SU-DHL-6 (cell line): ENCODE measurements at regions not wholly inside any gene's neighbourhood (a gene's known extent, or its start where the extent isn't known, plus 50 kb on each side); places are given as distances from the start of the nearest gene placed in this dataset.

ENCODE experiments used
- CTCF ChIP-seq: fragments of 200-600 bp; sonication (generic); IDR thresholded peaks from one replicate; pipeline ENCODE4 v1.5.1; 2017; ENCODE audit warnings: antibody characterized with exemption, mild to moderate bottlenecking, low read length, moderate library complexity; ENCODE audit not compliant: insufficient read depth, poor library complexity, severe bottlenecking
- EZH2phosphoT487 ChIP-seq: fragments of 200-600 bp; sonication (generic), shearing (Covaris generic); conservative IDR thresholded peaks from 2 replicates; pipeline ENCODE4 v1.6.1; 2018; ENCODE audit warnings: mild to moderate bottlenecking, antibody characterized with exemption, low read length, moderate library complexity, mixed read lengths

GRCh38 chr2:419687-420317, 131.9 kb upstream of the ALKAL2 start:
- no peak for TF ChIP-seq CTCF
- TF ChIP-seq EZH2phosphoT487: no peak
